Left ventricle myocardium inferior (tissue), 1 donor: ENCODE measurements at regions not wholly inside any gene's neighbourhood (a gene's known extent, or its start where the extent isn't known, plus 50 kb on each side); places are given as distances from the start of the nearest gene placed in this dataset.
"Not testable (repeated sequence)": the region's sequence is repeated elsewhere in the genome, so short reads cannot be mapped to it uniquely, and the experiment has no call there.

Source experiments
- DNase-seq: peaks from one replicate; pipeline ENCODE4 v3.0.0-alpha.2; 2020
- H3K27ac ChIP-seq: fragments of 200-600 bp; replicated peaks from 2 replicates; pipeline ENCODE4 v1.8.0; 2021
- H3K27me3 ChIP-seq: fragments of 200-600 bp; 2 replicates; pipeline ENCODE4 v1.8.0; 2021; ENCODE audit warnings: low read depth
- H3K36me3 ChIP-seq: fragments of 200-600 bp; 2 replicates; pipeline ENCODE4 v1.8.0; 2021
- H3K4me1 ChIP-seq: fragments of 200-600 bp; 2 replicates; pipeline ENCODE4 v1.8.0; 2021
- H3K4me3 ChIP-seq: fragments of 200-600 bp; 2 replicates; pipeline ENCODE4 v1.8.0; 2021; ENCODE audit warnings: mild to moderate bottlenecking, moderate library complexity
- H3K9me3 ChIP-seq: fragments of 200-600 bp; replicated peaks from 2 replicates; pipeline ENCODE4 v1.8.0; 2021
- CTCF ChIP-seq: fragments of 200-600 bp; IDR thresholded peaks from 2 replicates; pipeline ENCODE4 v1.8.0; 2021; ENCODE audit warnings: antibody characterized with exemption, mild to moderate bottlenecking, borderline replicate concordance
- intact Hi-C: fragments of 100-400 bp; cut with micrococcal nuclease; formaldehyde crosslinking; loops from one replicate; pipeline ENCODE4 v1.11.0; 2022
- donor health status: DM: no; HTN: yes; CAD: no; lungs with severe emphysema.

GRCh38 chr11:98495601-98496000 lies 525.1 kb upstream of the CNTN5 start:
- no peak for TF ChIP-seq CTCF
- H3K27ac ChIP-seq, result no peak overlapping the region
- H3K4me1 ChIP-seq, result no peaks in the 10 kb centered on the region
- intact Hi-C loops, result no loop called here
- no peaks in the 10 kb centered on the region for H3K9me3 ChIP-seq
- no peak for DNase-seq
- no peaks in the 10 kb centered on the region for H3K27me3 ChIP-seq
- H3K36me3 ChIP-seq, result no peaks in the 10 kb centered on the region
- no peak overlapping the region for H3K4me3 ChIP-seq

- intact Hi-C loops, result no loop called here
- peaks cover 46% of the 10 kb centered on the region for H3K9me3 ChIP-seq
- H3K36me3 ChIP-seq, result no peaks in the 10 kb centered on the region
- no peak overlapping the region for H3K4me3 ChIP-seq
- H3K27ac ChIP-seq, result no peak overlapping the region
- H3K4me1 ChIP-seq, result no peaks in the 10 kb centered on the region
- no peak for DNase-seq
- no peaks in the 10 kb centered on the region for H3K27me3 ChIP-seq
- no peak for TF ChIP-seq CTCF
Measured at GRCh38 chr11:98507208-98507607, 513.5 kb upstream of the CNTN5 start.

GRCh38 chr11:98512938-98513337 lies 507.8 kb upstream of the CNTN5 start:
- Histone ChIP-seq H3K9me3 (peaks cover 17% of the 10 kb centered on the region), H3K4me1 (no peaks in the 10 kb centered on the region), H3K4me3 (no peak overlapping the region), H3K27ac (no peak overlapping the region), H3K36me3 (no peaks in the 10 kb centered on the region), H3K27me3 (no peaks in the 10 kb centered on the region)
- no peak for DNase-seq
- no peak for TF ChIP-seq CTCF
- intact Hi-C loops, result no loop called here

- Histone ChIP-seq H3K27ac (no peak overlapping the region), H3K4me3 (no peak overlapping the region), H3K36me3 (no peaks in the 10 kb centered on the region), H3K4me1 (no peaks in the 10 kb centered on the region), H3K9me3 (peaks cover 1% of the 10 kb centered on the region), H3K27me3 (no peaks in the 10 kb centered on the region)
- no peak for TF ChIP-seq CTCF
- DNase-seq, result no peak
- intact Hi-C loops, result no loop called here
Measured at GRCh38 chr11:98531576-98531975, 489.2 kb upstream of the CNTN5 start.

GRCh38 chr11:98536023-98536422 lies 484.7 kb upstream of the CNTN5 start:
- intact Hi-C loops, result no loop called here
- DNase-seq, result no peak
- H3K4me1 ChIP-seq, result no peaks in the 10 kb centered on the region
- no peak overlapping the region for H3K27ac ChIP-seq
- no peaks in the 10 kb centered on the region for H3K36me3 ChIP-seq
- TF ChIP-seq CTCF, result no peak
- H3K4me3 ChIP-seq, result no peak overlapping the region
- H3K9me3 ChIP-seq, result no peaks in the 10 kb centered on the region
- no peaks in the 10 kb centered on the region for H3K27me3 ChIP-seq

- DNase-seq, H3K27ac ChIP-seq, intact Hi-C loops, H3K4me3 ChIP-seq, H3K36me3 ChIP-seq, H3K4me1 ChIP-seq, H3K9me3 ChIP-seq, H3K27me3 ChIP-seq: not testable (repeated sequence)
Measured at GRCh38 chr11:98538358-98538757, 482.4 kb upstream of the CNTN5 start.
